Activated naive CD8-positive, alpha-beta T cell treated with anti-CD3 and anti-CD28 coated beads, Interleukin-2, amount 10 ng/mL, durations not matched to agents 7 days and 5 days (primary cell): ENCODE measurements at regions not wholly inside any gene's neighbourhood (a gene's known extent, or its start where the extent isn't known, plus 50 kb on each side); places are given as distances from the start of the nearest gene placed in this dataset.
"Not testable (repeated sequence)": the region's sequence is repeated elsewhere in the genome, so short reads cannot be mapped to it uniquely, and the experiment has no call there.

ENCODE experiments used
- ATAC-seq: fragments of 150-1000 bp; cut with Tn5 transposase; one replicate; pipeline ENCODE4 v1.10.0; 2021; ENCODE audit warnings: low read depth, moderate library complexity
- POLR2A ChIA-PET: fragments of 350-600 bp; sonication (Branson Sonifier 250); formaldehyde crosslinking; loops from one replicate; lab custom pipeline; 2021; ENCODE audit warnings: antibody characterized with exemption; lab: Charles Lee
- DNase-seq: peaks from one replicate; pipeline ENCODE4 v3.0.0; 2021
- H3K27ac Mint-ChIP-seq: one replicate; pipeline ENCODE4 v1.8.0; 2022; ENCODE audit warnings: mild to moderate bottlenecking, mixed read lengths
- H3K27me3 Mint-ChIP-seq: one replicate; pipeline ENCODE4 v1.8.0; 2022; ENCODE audit warnings: mild to moderate bottlenecking, moderate library complexity, mixed read lengths
- H3K36me3 Mint-ChIP-seq: one replicate; pipeline ENCODE4 v1.8.0; 2021; ENCODE audit warnings: mild to moderate bottlenecking, mixed read lengths
- H3K4me1 Mint-ChIP-seq: one replicate; pipeline ENCODE4 v1.8.0; 2021; ENCODE audit warnings: mixed read lengths
- H3K4me3 Mint-ChIP-seq: one replicate; pipeline ENCODE4 v1.8.0; 2022; ENCODE audit warnings: mild to moderate bottlenecking, moderate library complexity, mixed read lengths
- H3K9me3 Mint-ChIP-seq: one replicate; pipeline ENCODE4 v1.8.0; 2021; ENCODE audit warnings: mixed read lengths

- H3K4me1 Mint-ChIP-seq = no peaks in the 10 kb centered on the region
- H3K4me3 Mint-ChIP-seq = no peak overlapping the region
- POLR2A ChIA-PET = no interaction called here
- no peak for DNase-seq
- ATAC-seq = no peak
- no peak overlapping the region for H3K27ac Mint-ChIP-seq
- no peaks in the 10 kb centered on the region for H3K36me3 Mint-ChIP-seq
- no peaks in the 10 kb centered on the region for H3K9me3 Mint-ChIP-seq
- no peaks in the 10 kb centered on the region for H3K27me3 Mint-ChIP-seq
Measured at GRCh38 chr2:194077366-194077765, 1579.7 kb upstream of the SLC39A10 start.

- Mint-ChIP-seq H3K9me3 (no peaks in the 10 kb centered on the region), H3K4me1 (no peaks in the 10 kb centered on the region), H3K4me3 (no peak overlapping the region), H3K36me3 (no peaks in the 10 kb centered on the region), H3K27ac (no peak overlapping the region), H3K27me3 (no peaks in the 10 kb centered on the region)
- POLR2A ChIA-PET = no interaction called here
- no peak for ATAC-seq
- no peak for DNase-seq
Measured at GRCh38 chr2:194062401-194062800, 1594.6 kb upstream of the SLC39A10 start.

- Mint-ChIP-seq H3K4me3 (no peak overlapping the region), H3K27ac (no peak overlapping the region), H3K27me3 (no peaks in the 10 kb centered on the region), H3K36me3 (no peaks in the 10 kb centered on the region), H3K9me3 (no peaks in the 10 kb centered on the region), H3K4me1 (no peaks in the 10 kb centered on the region)
- POLR2A ChIA-PET = no interaction called here
- DNase-seq (no peak), ATAC-seq (no peak)
Measured at GRCh38 chr2:194060269-194060668, 1596.8 kb upstream of the SLC39A10 start.

- H3K4me1 Mint-ChIP-seq = no peaks in the 10 kb centered on the region
- no peaks in the 10 kb centered on the region for H3K9me3 Mint-ChIP-seq
- ATAC-seq (no peak), DNase-seq (no peak)
- H3K4me3 Mint-ChIP-seq = no peak overlapping the region
- no peaks in the 10 kb centered on the region for H3K36me3 Mint-ChIP-seq
- no peak overlapping the region for H3K27ac Mint-ChIP-seq
- no peaks in the 10 kb centered on the region for H3K27me3 Mint-ChIP-seq
- POLR2A ChIA-PET = no interaction called here
Measured at GRCh38 chr2:194054313-194054712, 1602.7 kb upstream of the SLC39A10 start.

GRCh38 chr2:194044321-194044720 lies 1612.7 kb upstream of the SLC39A10 start:
- H3K9me3 Mint-ChIP-seq = no peaks in the 10 kb centered on the region
- H3K4me3 Mint-ChIP-seq = no peak overlapping the region
- no peak overlapping the region for H3K27ac Mint-ChIP-seq
- H3K4me1 Mint-ChIP-seq = no peaks in the 10 kb centered on the region
- no peaks in the 10 kb centered on the region for H3K36me3 Mint-ChIP-seq
- POLR2A ChIA-PET = no interaction called here
- no peaks in the 10 kb centered on the region for H3K27me3 Mint-ChIP-seq
- DNase-seq = no peak
- no peak for ATAC-seq

- DNase-seq, POLR2A ChIA-PET, H3K27ac Mint-ChIP-seq, H3K27me3 Mint-ChIP-seq, H3K36me3 Mint-ChIP-seq, ATAC-seq, H3K4me1 Mint-ChIP-seq, H3K4me3 Mint-ChIP-seq, H3K9me3 Mint-ChIP-seq: not testable (repeated sequence)
Measured at GRCh38 chr2:194021130-194021529, 1635.9 kb upstream of the SLC39A10 start.

- Mint-ChIP-seq H3K9me3 (peaks cover 1% of the 10 kb centered on the region), H3K4me3 (no peak overlapping the region), H3K36me3 (no peaks in the 10 kb centered on the region), H3K27ac (no peak overlapping the region), H3K27me3 (no peaks in the 10 kb centered on the region), H3K4me1 (no peaks in the 10 kb centered on the region)
- POLR2A ChIA-PET = no interaction called here
- no peak for DNase-seq
- no peak for ATAC-seq
Measured at GRCh38 chr2:194020155-194020554, 1636.9 kb upstream of the SLC39A10 start.

- ATAC-seq (no peak), DNase-seq (no peak)
- Mint-ChIP-seq H3K27me3 (no peaks in the 10 kb centered on the region), H3K27ac (no peak overlapping the region), H3K4me3 (no peak overlapping the region), H3K9me3 (peaks cover 1% of the 10 kb centered on the region), H3K36me3 (no peaks in the 10 kb centered on the region), H3K4me1 (no peaks in the 10 kb centered on the region)
- POLR2A ChIA-PET = no interaction called here
Measured at GRCh38 chr2:194015751-194016150, 1641.3 kb upstream of the SLC39A10 start.

- POLR2A ChIA-PET = interaction anchor here (0.7 kb wide), 1 partner anchor 1442 kb away, joined by 3 read pairs; no protein-coding TSS in a partner anchor
- peaks cover 1% of the 10 kb centered on the region for H3K9me3 Mint-ChIP-seq
- no peak overlapping the region for H3K4me3 Mint-ChIP-seq
- H3K4me1 Mint-ChIP-seq = no peaks in the 10 kb centered on the region
- no peaks in the 10 kb centered on the region for H3K27me3 Mint-ChIP-seq
- DNase-seq (no peak), ATAC-seq (no peak)
- no peaks in the 10 kb centered on the region for H3K36me3 Mint-ChIP-seq
- H3K27ac Mint-ChIP-seq = no peak overlapping the region
Measured at GRCh38 chr2:194014639-194015038, 1642.4 kb upstream of the SLC39A10 start.

- Mint-ChIP-seq H3K4me1 (no peaks in the 10 kb centered on the region), H3K4me3 (no peak overlapping the region), H3K27me3 (no peaks in the 10 kb centered on the region), H3K27ac (no peak overlapping the region), H3K9me3 (peaks cover 3% of the 10 kb centered on the region), H3K36me3 (no peaks in the 10 kb centered on the region)
- ATAC-seq = no peak
- POLR2A ChIA-PET = no interaction called here
- DNase-seq = no peak
Measured at GRCh38 chr2:194004590-194005206, 1652.3 kb upstream of the SLC39A10 start.

- H3K27me3 Mint-ChIP-seq = no peaks in the 10 kb centered on the region
- DNase-seq = no peak
- no peak overlapping the region for H3K4me3 Mint-ChIP-seq
- H3K4me1 Mint-ChIP-seq = no peaks in the 10 kb centered on the region
- POLR2A ChIA-PET = no interaction called here
- ATAC-seq = no peak
- H3K36me3 Mint-ChIP-seq = no peaks in the 10 kb centered on the region
- H3K9me3 Mint-ChIP-seq = peaks cover 3% of the 10 kb centered on the region
- H3K27ac Mint-ChIP-seq = no peak overlapping the region
Measured at GRCh38 chr2:194003911-194004310, 1653.1 kb upstream of the SLC39A10 start.

- ATAC-seq (no peak), DNase-seq (no peak)
- POLR2A ChIA-PET = no interaction called here
- H3K27ac Mint-ChIP-seq = no peak overlapping the region
- H3K4me3 Mint-ChIP-seq = no peak overlapping the region
- H3K4me1 Mint-ChIP-seq = no peaks in the 10 kb centered on the region
- H3K27me3 Mint-ChIP-seq = no peaks in the 10 kb centered on the region
- H3K36me3 Mint-ChIP-seq = no peaks in the 10 kb centered on the region
- H3K9me3 Mint-ChIP-seq = no peaks in the 10 kb centered on the region
Measured at GRCh38 chr2:194002699-194003368, 1654.2 kb upstream of the SLC39A10 start.

GRCh38 chr2:193990868-193991267 lies 1666.2 kb upstream of the SLC39A10 start:
- ATAC-seq = no peak

GRCh38 chr2:193989645-193990044 lies 1667.4 kb upstream of the SLC39A10 start:
- Mint-ChIP-seq H3K4me1 (no peaks in the 10 kb centered on the region), H3K27ac (no peak overlapping the region), H3K27me3 (no peaks in the 10 kb centered on the region), H3K4me3 (no peak overlapping the region), H3K36me3 (no peaks in the 10 kb centered on the region), H3K9me3 (no peaks in the 10 kb centered on the region)
- no peak for DNase-seq
- ATAC-seq = no peak
- POLR2A ChIA-PET = no interaction called here

More at GRCh38 chr2:193990868-193991267, 1666.2 kb upstream of the SLC39A10 start:
- POLR2A ChIA-PET = no interaction called here
- Mint-ChIP-seq H3K27ac (no peak overlapping the region), H3K27me3 (no peaks in the 10 kb centered on the region), H3K4me1 (no peaks in the 10 kb centered on the region), H3K4me3 (no peak overlapping the region), H3K36me3 (no peaks in the 10 kb centered on the region), H3K9me3 (no peaks in the 10 kb centered on the region)
- DNase-seq = no peak
